ENCODE measurements at regions not wholly inside any gene's neighbourhood (a gene's known extent, or its start where the extent isn't known, plus 50 kb on each side); places are given as distances from the start of the nearest gene placed in this dataset.
A peak's percentile ranks its signal among the peaks of the same experiment; 100 is the strongest.
"Not testable (repeated sequence)": the region's sequence is repeated elsewhere in the genome, so short reads cannot be mapped to it uniquely, and the experiment has no call there.

DNA sequence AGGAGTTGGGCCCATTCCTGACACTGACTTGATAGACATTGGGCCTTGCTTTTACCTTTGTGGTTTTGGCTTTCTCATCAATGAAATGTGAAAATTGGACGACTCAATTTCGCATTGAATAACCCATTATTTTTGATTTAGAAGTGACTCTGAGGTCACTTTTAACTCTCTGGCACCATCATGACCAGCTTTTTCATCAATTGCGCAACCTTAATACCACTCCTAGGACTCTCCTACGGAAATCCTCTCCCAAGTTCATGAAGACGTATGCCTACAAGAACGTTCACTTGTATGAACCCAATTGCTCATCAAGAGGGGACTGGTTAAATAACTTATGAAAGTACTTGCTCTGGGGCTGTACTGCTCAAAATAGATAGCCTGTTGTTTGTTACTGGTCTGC is 86.7 kb upstream of the CHD6 start:
- TF ChIP-seq, protein P1, sequence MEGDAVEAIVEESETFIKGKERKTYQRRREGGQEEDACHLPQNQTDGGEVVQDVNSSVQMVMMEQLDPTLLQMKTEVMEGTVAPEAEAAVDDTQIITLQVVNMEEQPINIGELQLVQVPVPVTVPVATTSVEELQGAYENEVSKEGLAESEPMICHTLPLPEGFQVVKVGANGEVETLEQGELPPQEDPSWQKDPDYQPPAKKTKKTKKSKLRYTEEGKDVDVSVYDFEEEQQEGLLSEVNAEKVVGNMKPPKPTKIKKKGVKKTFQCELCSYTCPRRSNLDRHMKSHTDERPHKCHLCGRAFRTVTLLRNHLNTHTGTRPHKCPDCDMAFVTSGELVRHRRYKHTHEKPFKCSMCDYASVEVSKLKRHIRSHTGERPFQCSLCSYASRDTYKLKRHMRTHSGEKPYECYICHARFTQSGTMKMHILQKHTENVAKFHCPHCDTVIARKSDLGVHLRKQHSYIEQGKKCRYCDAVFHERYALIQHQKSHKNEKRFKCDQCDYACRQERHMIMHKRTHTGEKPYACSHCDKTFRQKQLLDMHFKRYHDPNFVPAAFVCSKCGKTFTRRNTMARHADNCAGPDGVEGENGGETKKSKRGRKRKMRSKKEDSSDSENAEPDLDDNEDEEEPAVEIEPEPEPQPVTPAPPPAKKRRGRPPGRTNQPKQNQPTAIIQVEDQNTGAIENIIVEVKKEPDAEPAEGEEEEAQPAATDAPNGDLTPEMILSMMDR (IDR thresholded peaks at IDR 0.05) = no peak
- Histone ChIP-seq H3K9me3 (no peaks in the 10 kb centered on the region), H3K4me3 (no peak overlapping the region), H3K9ac (ENCODE audit: low read depth in 2 of 2, low read length in 2 of 2) (no peak overlapping the region), H3K27me3 (no peaks in the 10 kb centered on the region), H3K4me1 (no peaks in the 10 kb centered on the region), H3K36me3 (no peaks in the 10 kb centered on the region), H3K27ac (no peak overlapping the region)
- DNase-seq = no peak
- intact Hi-C loops (cut with DNase I) = no loop called here

DNA sequence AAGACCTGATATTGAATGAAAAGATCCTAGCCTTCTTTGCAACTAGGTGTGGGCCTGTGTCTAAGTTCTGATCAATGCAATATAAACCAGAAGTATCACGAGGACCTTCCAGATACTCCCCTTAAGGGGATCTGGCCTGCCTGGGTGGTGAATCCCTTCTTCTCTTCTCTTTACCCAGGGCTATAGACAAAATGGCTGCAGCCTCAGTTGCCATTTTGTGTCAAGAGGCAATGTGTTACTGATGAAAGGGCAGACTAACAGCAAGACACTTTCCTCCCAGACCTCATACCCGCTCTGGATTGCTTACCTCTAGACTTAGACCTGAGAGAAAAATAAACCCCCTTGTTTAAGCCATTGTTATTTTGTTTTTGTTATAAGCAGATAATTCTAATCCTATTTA is 84.5 kb upstream of the CHD6 start:
- no peaks in the 10 kb centered on the region for H3K9me3 ChIP-seq
- no peak overlapping the region for H3K9ac ChIP-seq (ENCODE audit: low read depth in 2 of 2, low read length in 2 of 2)
- no peaks in the 10 kb centered on the region for H3K36me3 ChIP-seq
- DNase-seq = no peak
- no peak overlapping the region for H3K27ac ChIP-seq
- no peaks in the 10 kb centered on the region for H3K27me3 ChIP-seq
- H3K4me3 ChIP-seq = no peak overlapping the region
- no peaks in the 10 kb centered on the region for H3K4me1 ChIP-seq
- intact Hi-C loops (cut with DNase I) = no loop called here
- TF ChIP-seq, protein P1 (IDR thresholded peaks at IDR 0.05) = no peak

DNA sequence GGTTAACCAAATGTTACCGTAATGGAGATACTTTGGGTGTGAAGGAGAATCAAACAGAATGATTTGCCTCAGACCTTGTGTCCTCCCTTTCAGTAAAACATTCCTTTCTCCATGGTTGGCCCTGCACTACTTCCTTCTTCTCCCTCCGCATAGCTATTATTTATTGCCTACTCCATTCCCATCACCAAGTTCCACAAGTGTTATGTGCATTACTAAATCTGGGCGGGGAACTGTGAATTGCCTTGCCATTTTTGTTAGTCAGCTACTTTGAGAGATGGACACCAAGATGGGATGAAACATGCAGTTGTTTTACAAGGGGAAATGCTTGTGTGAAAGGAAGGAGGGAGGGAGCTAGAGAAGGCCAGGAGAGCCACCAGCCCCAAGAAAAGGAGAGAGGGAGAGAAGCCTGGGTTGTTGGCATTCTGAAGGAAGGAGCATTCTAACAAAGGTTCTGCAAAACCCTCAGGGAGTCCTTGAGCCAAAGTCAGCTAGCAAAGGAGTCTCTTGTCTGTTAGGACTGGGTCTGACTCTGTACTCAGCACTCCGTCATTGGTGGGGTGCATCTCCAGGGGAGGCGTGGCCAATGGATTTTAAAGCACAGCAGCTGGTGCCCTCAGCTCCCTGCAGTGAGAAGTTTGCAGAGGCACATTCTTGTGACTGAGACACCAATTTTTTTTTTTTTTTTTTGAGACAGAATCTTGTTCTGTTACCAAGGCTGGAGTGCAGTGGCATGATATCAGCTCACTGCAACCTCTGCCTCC is 83.6 kb upstream of the CHD6 start:
- no peak overlapping the region for H3K9ac ChIP-seq (ENCODE audit: low read depth in 2 of 2, low read length in 2 of 2)
- H3K9me3 ChIP-seq = no peaks in the 10 kb centered on the region
- H3K27ac ChIP-seq = no peak overlapping the region
- no peaks in the 10 kb centered on the region for H3K27me3 ChIP-seq
- TF ChIP-seq, protein P1 (IDR thresholded peaks at IDR 0.05) = no peak
- intact Hi-C loops (cut with DNase I) = no loop called here
- H3K4me1 ChIP-seq = no peaks in the 10 kb centered on the region
- H3K4me3 ChIP-seq = no peak overlapping the region
- no peak for DNase-seq
- no peaks in the 10 kb centered on the region for H3K36me3 ChIP-seq

DNA sequence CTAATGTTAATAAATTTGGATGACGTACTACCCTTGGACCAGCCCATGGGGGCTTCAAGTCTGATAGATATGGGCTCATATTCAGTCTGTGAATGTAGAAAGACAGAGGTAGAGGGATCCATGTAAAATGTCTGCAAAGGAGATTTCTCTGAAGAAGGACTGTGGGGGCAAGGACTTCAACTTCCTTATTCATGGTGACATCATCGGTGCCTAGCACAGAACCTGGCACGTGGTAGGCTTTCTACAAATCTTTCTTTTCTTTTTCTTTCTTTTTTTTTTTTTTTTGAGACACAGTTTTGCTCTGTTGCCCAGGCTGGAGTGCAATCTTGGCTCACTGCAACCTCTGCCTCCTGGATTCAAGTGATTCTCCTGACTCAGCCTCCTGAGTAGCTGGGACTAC is 81.5 kb upstream of the CHD6 start:
- not testable (repeated sequence) for H3K4me1 ChIP-seq; H3K36me3 ChIP-seq; H3K9me3 ChIP-seq; H3K4me3 ChIP-seq; H3K9ac ChIP-seq (ENCODE audit: low read depth in 2 of 2, low read length in 2 of 2); DNase-seq; H3K27ac ChIP-seq; H3K27me3 ChIP-seq
- intact Hi-C loops (cut with DNase I) = loop anchor here (5.0 kb wide), 1 partner anchor 77 kb away; no protein-coding TSS in a partner anchor

DNA sequence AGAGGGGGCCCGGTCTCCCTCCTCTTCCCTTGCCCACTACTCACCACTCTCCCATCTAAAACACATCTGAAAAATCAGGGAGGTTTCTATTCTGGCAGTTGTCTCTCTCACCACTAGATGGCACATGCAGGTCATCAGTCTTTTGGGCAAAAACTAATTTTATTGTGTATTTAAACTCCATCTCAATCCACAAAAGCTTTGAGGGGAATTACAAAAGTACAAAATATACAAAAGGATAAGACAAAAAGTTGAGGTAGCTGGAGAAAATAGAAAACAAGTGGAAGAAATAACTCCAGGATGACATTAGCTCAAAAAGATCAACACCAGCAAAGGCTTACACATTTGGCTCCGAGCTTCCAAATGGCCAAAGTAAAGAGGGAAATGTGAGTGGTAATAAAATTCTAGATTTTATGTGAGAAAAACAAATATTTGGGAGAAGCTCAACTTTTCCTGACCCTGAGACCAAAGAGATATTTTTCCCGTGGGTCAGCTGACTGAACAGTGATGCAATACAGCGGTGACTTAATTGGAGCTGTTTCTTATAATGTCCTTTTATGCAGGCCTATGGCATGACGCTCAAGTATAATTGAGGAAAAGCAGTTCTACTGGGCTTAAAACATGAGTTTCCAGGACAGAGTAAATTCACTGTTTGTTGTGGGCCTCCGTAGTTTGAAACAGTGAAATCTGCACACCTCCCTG is 79.8 kb upstream of the CHD6 start:
- no peak overlapping the region for H3K4me3 ChIP-seq
- H3K4me1 ChIP-seq = no peaks in the 10 kb centered on the region
- H3K27me3 ChIP-seq = no peaks in the 10 kb centered on the region
- TF ChIP-seq, protein P1 (IDR thresholded peaks at IDR 0.05) = peak; percentile 80
- peak; percentile 23 for DNase-seq
- intact Hi-C loops (cut with DNase I) = loop anchor here (5.0 kb wide), 1 partner anchor 76 kb away; no protein-coding TSS in a partner anchor
- no peak overlapping the region for H3K9ac ChIP-seq (ENCODE audit: low read depth in 2 of 2, low read length in 2 of 2)
- no peak overlapping the region for H3K27ac ChIP-seq
- no peaks in the 10 kb centered on the region for H3K36me3 ChIP-seq
- no peaks in the 10 kb centered on the region for H3K9me3 ChIP-seq

DNA sequence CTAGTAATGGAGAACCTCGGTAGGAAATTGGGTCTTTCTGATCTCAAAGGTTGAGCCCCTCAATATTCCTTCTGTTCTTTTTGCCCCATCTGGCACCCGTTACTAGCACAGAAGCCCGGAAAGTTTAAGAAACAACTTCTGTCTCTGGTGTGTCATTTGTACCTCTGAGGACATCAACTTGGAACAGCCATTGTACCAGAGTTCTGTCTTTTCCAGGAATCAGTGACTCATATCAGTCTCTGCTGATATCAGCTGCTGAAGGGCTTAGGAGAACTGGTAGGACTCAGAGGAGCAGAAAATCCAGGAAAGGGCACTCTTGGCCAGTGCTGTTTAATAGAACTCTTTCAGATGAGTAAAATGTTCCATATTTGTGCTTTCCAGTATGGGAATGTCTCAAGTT is 78.3 kb upstream of the CHD6 start:
- TF ChIP-seq, protein P1 (IDR thresholded peaks at IDR 0.05) = no peak
- H3K4me3 ChIP-seq = no peak overlapping the region
- H3K27me3 ChIP-seq = no peaks in the 10 kb centered on the region
- DNase-seq = no peak
- H3K9me3 ChIP-seq = no peaks in the 10 kb centered on the region
- no peaks in the 10 kb centered on the region for H3K36me3 ChIP-seq
- peaks cover 4% of the 10 kb centered on the region for H3K4me1 ChIP-seq
- intact Hi-C loops (cut with DNase I) = loop anchor here (5.0 kb wide), 1 partner anchor 74 kb away; no protein-coding TSS in a partner anchor
- no peak overlapping the region for H3K9ac ChIP-seq (ENCODE audit: low read depth in 2 of 2, low read length in 2 of 2)
- no peak overlapping the region for H3K27ac ChIP-seq

Measured in colonic mucosa (tissue), 4 donors.